Islet of Langerhans (tissue), 1 donor: ENCODE measurements at regions not wholly inside any gene's neighbourhood (a gene's known extent, or its start where the extent isn't known, plus 50 kb on each side); places are given as distances from the start of the nearest gene placed in this dataset.

ENCODE experiments used
- FAIRE-seq: peaks from one replicate; lab custom pipeline; 2011; peaks lifted over from hg19 to GRCh38; lab: Jason Lieb, UNC

DNA sequence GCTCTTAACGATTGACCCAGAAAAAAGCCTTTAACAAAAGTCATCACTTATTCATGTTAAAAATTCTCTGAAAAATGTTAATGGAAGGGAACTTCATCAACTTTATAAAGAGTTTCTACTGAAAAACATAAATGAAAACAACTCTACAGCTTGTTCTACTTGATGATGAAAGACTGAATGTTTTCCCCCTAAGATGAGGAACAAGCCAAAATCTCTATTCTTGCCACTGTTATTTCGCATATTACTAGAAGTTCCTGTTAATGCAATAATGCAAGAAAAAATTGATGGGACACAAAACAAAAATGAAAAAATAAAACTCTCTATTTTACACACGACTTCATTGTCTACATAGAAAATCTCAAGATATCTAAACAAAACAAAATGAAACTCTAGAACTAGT is 249.8 kb upstream of the AKR1E2 start:
- FAIRE-seq: no peak

DNA sequence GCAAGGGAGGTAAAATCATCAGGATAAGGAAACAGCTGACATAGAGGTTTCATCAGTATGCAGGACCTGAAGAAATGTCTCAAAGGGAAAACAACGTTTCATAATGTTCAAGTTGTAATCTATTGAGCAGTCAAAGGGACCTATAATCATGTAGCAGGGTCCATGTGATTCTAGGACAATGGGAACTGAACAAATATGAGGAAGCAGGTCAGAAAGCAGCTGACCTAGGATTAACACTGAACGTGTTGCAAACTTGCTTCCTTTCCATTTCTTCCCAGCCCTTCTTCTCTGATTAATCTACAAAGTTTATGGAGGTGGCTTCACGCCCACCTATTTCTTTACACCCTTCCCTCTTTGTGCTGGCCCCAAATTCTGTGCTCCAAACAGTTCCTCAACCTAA is 256.9 kb upstream of the AKR1E2 start:
- no peak for FAIRE-seq

DNA sequence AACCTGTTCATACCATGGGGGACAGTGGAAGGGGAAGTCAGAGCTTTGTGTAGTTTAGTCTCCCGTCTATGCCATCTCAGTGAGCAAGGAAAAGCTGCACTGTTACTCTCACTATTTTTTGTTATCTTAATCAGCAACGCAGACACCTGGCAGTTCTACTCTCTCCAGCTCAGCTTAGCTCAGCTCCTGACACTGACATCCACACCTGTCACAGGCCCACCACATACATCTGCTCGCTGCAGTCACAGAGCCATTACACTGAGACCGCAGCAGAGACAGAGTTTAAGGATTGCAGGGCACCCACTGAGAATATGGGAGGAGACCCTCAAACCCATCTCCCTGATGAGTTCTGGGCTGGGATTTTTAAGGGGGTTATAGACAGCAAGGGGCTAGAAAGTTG is 257.3 kb upstream of the AKR1E2 start:
- FAIRE-seq: no peak

DNA sequence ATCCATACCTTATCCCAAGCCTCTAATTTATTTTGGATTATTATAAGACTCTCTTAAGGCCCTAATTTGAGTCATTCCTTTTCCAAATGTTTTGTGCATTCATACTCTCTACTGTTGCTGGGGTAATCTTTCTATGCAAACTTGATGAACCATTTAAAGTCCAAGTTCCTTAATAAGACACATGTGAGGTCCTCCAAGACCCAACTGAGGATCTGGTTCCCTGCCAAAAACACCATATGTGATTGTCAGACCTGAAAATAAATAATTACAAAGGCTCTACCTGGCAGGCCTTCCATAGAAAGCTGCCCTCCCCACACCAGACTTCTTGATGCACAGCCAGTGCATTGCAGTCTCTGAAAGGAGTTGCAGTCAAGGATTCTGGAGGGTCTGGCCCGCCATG is 257.9 kb upstream of the AKR1E2 start:
- no peak for FAIRE-seq

DNA sequence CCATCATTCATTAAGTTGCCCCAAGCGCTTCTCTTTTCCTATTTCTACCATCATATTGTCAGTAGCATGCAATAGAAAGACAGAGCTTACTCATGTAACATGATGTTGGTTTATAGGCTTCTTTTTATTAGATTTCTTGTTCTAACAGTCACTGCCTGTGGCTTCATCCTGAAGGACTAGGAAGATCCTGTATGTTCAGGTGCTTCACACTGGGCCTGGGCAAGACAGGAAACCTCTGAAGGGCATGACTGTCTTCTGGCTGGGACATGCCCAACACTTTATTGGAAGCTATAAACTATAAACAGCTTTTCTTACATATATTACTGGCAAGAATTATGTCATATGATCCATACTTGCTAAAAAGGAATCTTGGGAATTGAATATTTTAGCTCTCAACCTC is 258.4 kb upstream of the AKR1E2 start:
- FAIRE-seq: no peak

DNA sequence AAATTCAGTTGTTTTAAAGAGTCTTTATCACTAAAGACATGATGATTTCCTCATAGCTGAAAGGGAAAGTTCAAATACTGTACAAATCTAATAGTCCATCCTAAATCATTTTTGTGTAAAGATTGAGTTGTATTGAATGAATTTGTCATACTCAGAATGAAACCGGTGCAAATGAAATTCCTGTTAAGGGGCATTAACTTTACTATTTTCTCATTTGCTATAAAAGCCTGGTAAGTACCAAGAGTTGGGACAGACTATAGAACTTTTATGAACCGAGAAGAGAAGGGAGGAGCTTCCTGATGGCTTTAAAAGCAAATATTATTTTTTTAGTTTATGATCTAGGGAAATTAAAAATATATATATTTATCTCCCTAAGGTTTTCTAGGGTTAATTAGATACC is 260.0 kb upstream of the AKR1E2 start:
- FAIRE-seq: peak; percentile 58

DNA sequence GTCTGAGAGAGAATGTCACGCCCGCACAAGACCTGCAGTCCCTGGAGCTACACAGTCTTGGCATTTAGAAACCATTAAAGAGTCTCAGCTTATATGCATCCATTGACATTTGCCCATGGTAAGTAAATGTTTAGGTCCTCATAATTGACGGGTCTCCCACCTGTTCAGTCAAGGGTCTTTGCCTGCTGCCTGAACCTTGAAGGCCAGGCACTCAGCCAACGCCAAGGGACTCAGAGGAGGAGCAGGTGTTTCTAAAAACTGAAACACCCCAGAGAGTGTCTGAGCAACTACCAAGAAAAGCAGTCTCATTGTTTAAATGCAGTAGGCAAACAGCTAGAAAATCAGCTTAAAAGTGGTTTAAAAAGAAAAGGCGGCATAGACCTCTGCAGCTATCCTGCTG is 264.7 kb upstream of the AKR1E2 start:
- no peak for FAIRE-seq

DNA sequence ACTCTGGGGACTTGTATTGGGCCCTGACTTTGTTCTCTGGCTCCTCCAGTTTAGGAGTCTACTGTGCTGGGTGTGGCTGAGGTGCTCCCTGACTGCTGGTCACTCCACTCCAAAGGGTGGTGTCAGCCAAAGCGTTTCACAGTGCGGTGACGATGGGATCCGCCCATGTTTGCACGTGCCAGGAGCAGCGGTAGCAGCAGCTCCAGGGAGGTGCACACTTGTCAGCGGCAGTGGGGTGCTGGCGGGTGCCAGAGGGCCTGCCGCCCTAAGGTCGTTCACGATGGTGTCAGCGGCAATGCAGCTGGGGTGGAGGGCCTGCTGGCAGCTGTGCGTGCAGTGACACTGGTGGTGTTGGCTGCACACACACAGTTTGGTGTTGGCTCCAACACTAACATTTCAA is 268.5 kb upstream of the AKR1E2 start:
- FAIRE-seq: no peak

DNA sequence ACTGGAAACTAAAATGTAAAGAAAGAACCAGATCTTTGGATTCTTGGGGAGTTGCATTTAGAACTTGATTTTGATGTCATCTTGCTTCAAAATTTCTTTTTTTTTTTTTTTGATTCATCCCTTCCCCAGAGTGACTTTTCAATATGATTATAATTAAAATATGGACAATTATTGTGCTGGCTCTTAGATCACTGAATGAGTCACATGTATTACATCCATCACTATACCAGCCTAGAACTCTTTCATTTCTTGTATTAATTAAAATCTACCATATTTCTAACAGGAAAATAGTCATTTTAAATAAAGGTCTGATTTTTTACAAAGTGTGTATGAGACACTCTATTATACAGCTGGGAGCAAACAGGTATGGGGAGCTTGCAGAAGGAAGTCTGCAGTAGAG is 269.5 kb upstream of the AKR1E2 start:
- FAIRE-seq: no peak

DNA sequence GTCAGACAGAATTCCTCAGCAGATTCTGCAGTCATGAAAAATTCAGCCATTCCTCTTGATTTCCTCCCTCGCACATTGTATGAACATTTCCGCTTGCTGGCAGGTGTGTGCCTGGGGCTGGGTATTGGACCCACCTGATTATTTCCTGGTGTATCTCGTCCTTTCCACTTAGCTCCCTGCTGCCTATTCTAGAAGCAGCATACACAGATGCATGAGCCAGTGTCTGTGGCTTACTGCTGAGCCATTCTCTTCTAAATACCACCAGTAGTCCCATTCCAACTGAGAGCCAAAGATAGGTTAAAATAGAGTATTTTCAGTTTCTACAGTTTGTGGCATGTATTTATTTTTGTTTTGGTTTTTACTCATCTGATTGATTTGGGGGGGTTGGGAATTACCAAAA is 270.1 kb upstream of the AKR1E2 start:
- no peak for FAIRE-seq

DNA sequence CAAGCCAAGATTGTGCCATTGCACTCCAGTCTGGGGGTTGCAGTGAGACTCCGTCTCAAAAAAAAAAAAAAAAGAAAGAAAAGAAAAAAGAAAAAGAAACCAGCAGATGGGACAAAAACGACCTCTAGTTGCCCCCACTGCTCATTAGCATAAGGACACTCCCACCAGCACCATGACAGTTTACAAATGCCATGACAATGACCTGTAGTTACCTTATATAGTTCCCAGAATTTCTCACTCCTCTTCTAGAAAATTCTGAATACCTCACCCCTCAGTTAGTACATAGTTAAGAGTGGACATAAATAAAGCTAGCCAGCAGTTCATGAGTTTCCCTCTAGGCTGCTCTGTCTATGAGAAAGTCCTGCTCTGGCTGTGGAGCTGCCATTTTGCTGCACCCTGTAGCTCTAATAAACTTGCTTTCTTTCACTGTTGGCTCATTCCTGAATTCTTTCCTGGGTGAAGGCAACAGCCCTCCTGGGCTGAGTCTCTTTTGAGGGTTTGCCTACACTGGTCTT is 276.8 kb upstream of the AKR1E2 start:
- no peak for FAIRE-seq

DNA sequence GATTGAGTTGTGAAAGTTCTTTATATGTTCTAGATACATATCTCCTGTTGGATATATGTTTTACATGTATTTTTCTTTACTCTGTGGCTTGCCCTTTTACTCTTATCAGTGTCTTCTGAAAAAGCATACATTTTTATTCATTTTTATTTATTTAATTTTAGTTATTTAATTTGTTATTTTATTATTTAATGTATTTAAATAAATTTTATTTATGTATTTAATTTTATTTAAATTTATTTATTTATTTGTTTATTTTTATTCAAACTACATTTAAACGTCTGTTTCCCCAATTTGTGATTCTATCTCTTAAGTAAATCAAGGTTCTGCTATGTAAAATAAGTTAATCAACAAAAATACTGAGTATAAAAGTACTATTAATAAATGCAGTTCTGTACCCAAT is 279.1 kb upstream of the AKR1E2 start:
- peak; percentile 51 for FAIRE-seq

DNA sequence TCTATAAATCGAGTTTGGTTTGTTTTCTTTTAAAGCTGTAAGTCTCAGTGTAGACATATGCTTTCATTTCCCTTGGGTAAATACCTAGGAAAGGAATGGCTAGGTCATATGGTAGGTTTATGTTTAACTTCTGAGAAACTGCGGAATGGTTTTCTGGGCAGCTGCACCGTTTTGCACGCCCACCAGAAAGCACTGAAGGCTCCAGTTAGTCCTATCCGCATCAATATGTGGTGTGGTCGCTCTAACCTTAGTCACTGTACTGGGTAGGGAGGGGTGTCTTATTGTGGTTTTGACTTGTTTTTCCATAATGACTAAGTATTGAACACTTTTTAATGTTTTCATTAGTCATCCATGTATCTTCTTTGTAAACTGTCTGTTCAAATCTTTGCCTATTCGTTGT is 279.5 kb upstream of the AKR1E2 start:
- FAIRE-seq: no peak

DNA sequence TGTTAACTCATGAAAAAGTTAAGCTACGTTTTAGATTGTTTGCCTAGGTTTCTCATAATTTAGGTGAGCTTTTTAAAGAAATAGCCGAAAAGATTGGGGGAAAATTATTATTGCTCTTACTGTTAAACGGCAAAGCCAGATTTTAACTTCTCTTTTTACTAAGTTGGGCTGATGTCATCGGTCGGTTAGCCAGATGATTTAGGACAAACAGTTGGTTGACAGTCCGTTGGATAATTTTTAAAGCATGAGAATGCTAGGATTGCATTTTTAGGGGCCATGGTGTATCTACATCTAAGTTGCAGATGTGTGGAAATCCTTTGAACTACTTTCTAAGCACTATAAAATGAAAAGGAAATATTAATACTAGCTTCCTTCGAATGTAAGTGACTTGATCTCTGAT is 280.9 kb upstream of the AKR1E2 start:
- FAIRE-seq: no peak

DNA sequence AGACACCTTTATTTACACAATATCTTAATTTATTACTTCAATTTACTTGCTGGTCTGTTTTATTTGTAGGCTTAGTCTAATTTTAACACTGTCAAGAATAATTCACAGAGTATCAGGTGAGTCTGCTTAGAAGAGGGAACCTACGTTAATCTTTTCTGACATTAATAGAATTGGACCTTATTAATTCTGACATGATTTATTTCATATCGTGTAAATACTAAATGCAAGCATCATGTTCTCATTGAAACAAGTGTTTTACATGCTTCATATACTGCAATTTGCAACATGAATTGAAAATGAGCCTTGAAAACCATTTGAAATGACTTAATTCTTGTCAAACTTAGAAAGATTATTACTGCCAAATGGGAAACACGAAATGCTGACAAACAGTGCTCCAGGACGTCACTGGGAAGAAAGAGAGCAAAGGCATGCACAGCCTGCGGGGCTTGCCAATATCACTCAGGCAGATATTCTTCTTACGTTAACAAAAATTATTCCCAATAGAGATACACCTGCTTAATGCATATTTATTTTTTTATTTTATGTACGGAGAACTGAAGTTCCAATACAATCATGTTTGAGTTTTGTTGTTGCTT is 282.0 kb upstream of the AKR1E2 start:
- no peak for FAIRE-seq

DNA sequence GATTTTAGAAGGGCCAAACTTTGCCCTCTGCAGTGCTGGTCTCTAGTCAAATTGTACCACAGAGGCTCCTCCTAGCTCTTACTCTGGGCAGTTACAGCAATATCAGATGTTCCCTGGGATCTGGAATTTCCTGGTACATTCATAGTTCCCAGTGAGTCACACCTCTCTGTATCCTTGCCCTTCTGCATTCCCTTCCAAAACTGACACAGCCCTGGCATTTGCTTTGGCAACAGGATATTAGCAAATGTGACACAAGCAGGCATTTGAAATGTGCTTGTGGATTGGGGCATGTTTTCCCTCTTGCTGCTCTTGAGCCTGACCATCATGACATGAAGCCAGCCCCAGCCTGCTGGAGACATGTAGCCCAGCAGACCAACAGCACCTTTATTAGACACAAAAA is 284.7 kb upstream of the AKR1E2 start:
- no peak for FAIRE-seq

DNA sequence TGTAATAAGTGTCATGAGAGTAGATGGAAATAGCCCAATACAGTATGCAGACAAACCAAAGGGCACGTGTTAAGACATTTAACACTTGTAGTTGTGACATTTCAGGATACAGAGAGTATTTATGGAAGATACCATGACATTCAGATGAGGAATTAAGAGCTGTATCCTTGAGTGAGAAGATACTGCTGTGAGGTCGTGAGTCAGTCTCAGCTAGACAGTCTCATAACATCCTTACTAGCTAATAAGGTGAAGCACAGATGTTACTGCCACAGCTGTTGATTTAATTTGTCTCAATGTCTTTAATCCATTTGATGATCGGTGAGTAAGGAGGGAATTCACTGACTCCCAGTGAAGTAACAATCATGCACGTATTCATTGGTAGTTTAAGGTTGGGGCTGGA is 288.0 kb upstream of the AKR1E2 start:
- FAIRE-seq: no peak

DNA sequence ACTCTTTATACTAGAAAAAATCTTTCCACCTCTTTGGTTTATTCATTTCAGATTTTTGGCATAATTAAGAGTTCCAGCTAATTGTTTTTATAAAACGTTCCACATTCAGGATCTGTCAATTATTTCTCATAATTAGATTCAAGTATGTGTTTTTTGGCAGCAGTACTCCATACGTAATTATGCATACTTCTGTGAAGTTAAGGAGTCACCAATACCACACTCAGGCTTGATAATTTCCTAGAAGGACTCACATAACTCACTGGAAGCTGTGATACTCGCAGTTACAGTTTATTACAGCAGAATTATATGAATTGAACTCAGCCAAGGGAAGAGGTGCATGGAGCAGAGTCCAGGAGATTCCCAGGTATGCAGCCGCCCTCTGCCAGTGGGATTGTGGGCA is 290.5 kb upstream of the AKR1E2 start:
- no peak for FAIRE-seq

DNA sequence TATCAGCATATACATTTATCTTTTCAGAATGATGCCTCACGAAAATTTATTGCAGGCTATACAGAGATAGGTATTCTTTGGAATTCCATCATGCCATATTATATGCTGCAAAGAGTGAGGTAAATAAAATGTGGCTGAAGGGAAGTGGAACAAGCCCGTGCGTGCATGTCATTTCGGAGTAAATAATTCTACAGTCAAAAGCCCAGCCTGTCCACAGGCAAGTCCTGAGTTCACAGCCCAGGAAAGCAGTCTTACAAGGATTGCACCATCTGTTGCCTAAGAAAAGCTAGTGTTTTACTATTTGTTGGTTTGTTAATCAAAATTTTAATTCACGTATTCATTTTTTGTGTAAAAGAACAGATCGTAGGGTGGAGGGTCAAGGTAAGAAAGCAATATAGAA is 292.4 kb upstream of the AKR1E2 start:
- FAIRE-seq: no peak

DNA sequence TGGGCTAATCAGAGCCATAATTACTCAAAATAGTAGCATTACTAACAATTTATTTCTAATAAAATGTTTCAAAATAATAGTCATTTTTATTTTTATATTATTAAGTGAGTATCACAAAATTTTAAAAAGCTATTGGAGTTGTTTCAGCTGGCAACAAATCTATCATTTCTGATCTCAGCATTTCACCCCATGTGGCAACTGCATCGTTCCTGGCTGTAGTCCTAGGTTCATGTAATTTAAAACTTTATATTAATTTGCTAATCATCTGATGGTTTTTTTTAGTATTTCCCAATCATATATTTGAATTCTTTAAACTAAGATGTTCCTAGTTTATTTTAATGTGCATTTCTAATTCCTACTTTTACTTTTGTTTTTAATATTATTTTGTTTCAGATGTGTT is 293.0 kb upstream of the AKR1E2 start:
- peak; percentile 92 for FAIRE-seq

DNA sequence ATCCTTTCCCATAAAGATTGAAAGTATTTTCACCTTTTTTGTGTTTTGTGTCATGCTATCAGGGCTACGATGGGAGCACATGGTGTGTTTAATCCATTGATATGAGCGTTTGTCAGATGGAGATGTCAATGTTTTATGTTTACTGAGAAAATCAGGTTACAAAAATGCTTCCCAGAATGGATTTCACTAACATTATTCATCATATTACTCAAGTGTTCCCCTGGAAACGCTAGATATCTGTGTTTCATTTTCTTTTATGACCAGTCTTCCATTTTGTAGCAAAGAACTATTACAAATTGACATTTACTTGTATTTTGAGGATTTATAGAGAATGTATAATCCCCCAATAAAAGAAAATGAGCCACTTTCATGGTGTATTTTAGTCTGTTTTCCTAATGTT is 293.5 kb upstream of the AKR1E2 start:
- peak; percentile 98 for FAIRE-seq

DNA sequence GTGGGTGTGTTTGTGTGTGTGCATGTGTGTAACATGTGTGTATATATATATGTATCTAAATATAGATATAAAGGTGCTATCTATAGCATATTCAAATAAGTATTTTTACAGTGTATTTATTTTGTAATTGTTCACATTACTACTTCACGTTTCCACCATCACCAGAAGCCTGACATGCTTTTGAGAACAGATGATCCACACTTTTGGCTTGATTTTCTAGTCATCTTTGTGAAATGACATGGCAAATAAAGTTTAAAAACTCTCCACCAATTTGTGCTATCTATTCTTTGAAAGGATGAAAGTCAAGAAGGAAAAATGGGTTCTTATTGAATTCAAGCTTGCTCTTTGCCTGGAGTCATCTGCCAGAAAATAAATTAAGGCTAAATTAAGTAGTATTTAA is 294.0 kb upstream of the AKR1E2 start:
- no peak for FAIRE-seq

DNA sequence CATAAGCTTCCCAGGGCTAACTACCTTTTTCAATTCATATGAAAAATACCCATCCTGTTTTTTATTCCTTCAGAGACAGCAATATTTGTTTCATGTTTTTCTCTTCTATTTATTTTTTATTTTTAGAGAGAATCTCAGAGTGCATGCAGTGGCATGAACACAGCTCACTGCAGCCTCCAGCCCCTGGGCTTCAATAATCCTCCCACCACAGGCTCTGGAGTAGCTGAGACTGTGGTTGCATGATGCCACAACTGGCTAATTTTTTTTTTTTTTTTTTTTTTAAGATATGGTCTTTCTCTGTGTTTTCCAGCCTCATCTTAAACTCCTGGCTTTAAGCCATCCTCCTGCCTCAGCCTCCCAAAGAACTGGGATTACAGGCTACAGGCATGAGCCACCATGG is 296.7 kb upstream of the AKR1E2 start:
- no peak for FAIRE-seq

DNA sequence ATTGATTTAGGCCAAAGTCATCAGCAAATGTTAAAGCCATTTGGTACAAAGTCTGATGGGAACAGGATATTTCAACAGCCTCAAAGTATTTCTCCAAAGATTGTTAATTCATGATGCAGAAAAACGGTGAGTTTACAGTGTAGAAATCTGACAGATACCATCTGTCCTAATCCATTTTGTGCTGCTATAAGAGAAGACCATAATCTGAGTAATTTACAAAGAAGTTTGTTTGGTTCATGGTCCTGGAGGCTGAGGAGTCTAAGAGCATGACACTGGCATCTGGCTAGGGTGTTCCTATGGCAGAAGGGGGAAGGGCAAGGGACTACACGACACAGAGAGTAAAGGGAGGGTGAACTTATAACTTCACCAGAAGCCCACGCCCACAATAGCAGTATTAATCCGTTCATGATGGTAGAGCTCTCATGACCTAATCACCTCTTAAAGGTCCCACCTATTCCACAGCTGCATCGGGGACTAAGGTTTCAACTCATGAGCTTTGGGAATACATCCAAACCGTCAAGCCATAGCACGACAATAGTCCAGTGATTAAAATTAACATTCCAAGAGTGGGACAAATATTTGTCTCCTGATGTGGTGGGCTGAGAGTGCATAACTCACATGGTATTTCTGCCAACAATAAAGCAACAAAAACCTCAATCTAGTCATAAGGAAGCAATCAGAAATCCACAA is 298.6 kb upstream of the AKR1E2 start:
- FAIRE-seq: no peak
